Activated CD8-positive, alpha-beta T cell treated with anti-CD3 and anti-CD28 coated beads for 36 hours (primary cell): ENCODE measurements at regions not wholly inside any gene's neighbourhood (a gene's known extent, or its start where the extent isn't known, plus 50 kb on each side); places are given as distances from the start of the nearest gene placed in this dataset.

Experiments
- ATAC-seq: fragments of 200-7000 bp; cut with Tn5 transposase; one replicate; pipeline ENCODE4 v1.10.0; 2021; ENCODE audit warnings: mild to moderate bottlenecking, moderate library complexity
- CTCF ChIA-PET: fragments of 350-600 bp; sonication (Branson Sonifier 250); formaldehyde crosslinking; loops from one replicate; lab custom pipeline; 2021; ENCODE audit warnings: antibody characterized with exemption; lab: Charles Lee
- POLR2A ChIA-PET: fragments of 350-600 bp; sonication (Branson Sonifier 250); formaldehyde crosslinking; loops from one replicate; lab custom pipeline; 2021; ENCODE audit warnings: antibody characterized with exemption; lab: Charles Lee
- DNase-seq: peaks from one replicate; pipeline ENCODE4 v3.0.0-alpha.2; 2020
- H3K27ac Mint-ChIP-seq: one replicate; pipeline ENCODE4 v1.8.0; 2021; ENCODE audit warnings: mild to moderate bottlenecking, mixed read lengths
- H3K27me3 Mint-ChIP-seq: one replicate; pipeline ENCODE4 v1.8.0; 2021; ENCODE audit warnings: mixed read lengths
- H3K36me3 Mint-ChIP-seq: one replicate; pipeline ENCODE4 v1.8.0; 2021; ENCODE audit warnings: low read depth, mixed read lengths
- H3K4me1 Mint-ChIP-seq: one replicate; pipeline ENCODE4 v1.8.0; 2021; ENCODE audit warnings: low read depth, mixed read lengths
- H3K4me3 Mint-ChIP-seq: one replicate; pipeline ENCODE4 v1.8.0; 2021; ENCODE audit warnings: mild to moderate bottlenecking, moderate library complexity, mixed read lengths
- H3K9me3 Mint-ChIP-seq: one replicate; pipeline ENCODE4 v1.8.0; 2021; ENCODE audit warnings: mixed read lengths
- CTCF ChIP-seq: fragments of 200-600 bp; IDR thresholded peaks from one replicate; pipeline ENCODE4 v1.8.0; 2022; ENCODE audit warnings: antibody characterized with exemption, mild to moderate bottlenecking
- intact Hi-C: fragments of 100-400 bp; cut with micrococcal nuclease; formaldehyde crosslinking; loops from one replicate; pipeline ENCODE4 v1.10.0; 2022

- CTCF ChIA-PET = no interaction called here
- no peaks in the 10 kb centered on the region for H3K27me3 Mint-ChIP-seq
- POLR2A ChIA-PET = no interaction called here
- DNase-seq (no peak), ATAC-seq (no peak)
- H3K9me3 Mint-ChIP-seq = peaks cover 5% of the 10 kb centered on the region
- intact Hi-C loops = no loop called here
- no peaks in the 10 kb centered on the region for H3K36me3 Mint-ChIP-seq
- no peaks in the 10 kb centered on the region for H3K4me1 Mint-ChIP-seq
- no peak overlapping the region for H3K4me3 Mint-ChIP-seq
- TF ChIP-seq CTCF = no peak
- H3K27ac Mint-ChIP-seq = no peak overlapping the region
Measured at GRCh38 chr14:42027271-42027670, 420.6 kb downstream of the LRFN5 start.

DNA sequence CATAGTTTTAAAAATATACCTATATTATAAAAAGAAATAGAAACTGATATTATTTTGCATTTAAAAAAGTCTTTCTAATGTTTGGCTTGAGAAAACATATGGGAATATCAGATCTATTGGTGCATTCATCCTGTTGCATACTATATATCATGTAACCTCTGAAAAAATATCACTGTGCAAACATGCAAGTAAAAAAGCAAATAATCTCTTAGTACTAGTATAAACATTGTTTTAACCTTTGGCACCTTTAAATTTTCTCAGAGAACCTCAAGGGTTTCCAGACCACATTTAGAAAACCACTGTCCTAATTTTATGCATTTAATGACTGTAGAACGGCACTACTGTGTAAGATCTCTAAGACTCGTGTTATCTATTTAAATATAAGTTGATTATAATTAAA, 416.8 kb downstream of the LRFN5 start:
- H3K4me1 Mint-ChIP-seq = no peaks in the 10 kb centered on the region
- no peaks in the 10 kb centered on the region for H3K27me3 Mint-ChIP-seq
- no peaks in the 10 kb centered on the region for H3K36me3 Mint-ChIP-seq
- no peak for DNase-seq
- CTCF ChIA-PET = no interaction called here
- intact Hi-C loops = no loop called here
- no peak for ATAC-seq
- TF ChIP-seq CTCF = no peak
- no peak overlapping the region for H3K4me3 Mint-ChIP-seq
- POLR2A ChIA-PET = no interaction called here
- no peak overlapping the region for H3K27ac Mint-ChIP-seq
- peaks cover 5% of the 10 kb centered on the region for H3K9me3 Mint-ChIP-seq

GRCh38 chr14:42014301-42014700, 407.6 kb downstream of the LRFN5 start:
- Mint-ChIP-seq H3K9me3 (peaks cover 13% of the 10 kb centered on the region), H3K36me3 (no peaks in the 10 kb centered on the region), H3K27ac (no peak overlapping the region), H3K4me3 (no peak overlapping the region), H3K27me3 (no peaks in the 10 kb centered on the region), H3K4me1 (no peaks in the 10 kb centered on the region)
- ChIA-PET POLR2A (no interaction called here), CTCF (no interaction called here)
- ATAC-seq = no peak
- intact Hi-C loops = no loop called here
- no peak for TF ChIP-seq CTCF
- DNase-seq = no peak

- no peak overlapping the region for H3K4me3 Mint-ChIP-seq
- TF ChIP-seq CTCF = no peak
- no peak overlapping the region for H3K27ac Mint-ChIP-seq
- peaks cover 13% of the 10 kb centered on the region for H3K9me3 Mint-ChIP-seq
- intact Hi-C loops = no loop called here
- ChIA-PET POLR2A (no interaction called here), CTCF (no interaction called here)
- ATAC-seq (no peak), DNase-seq (no peak)
- H3K4me1 Mint-ChIP-seq = no peaks in the 10 kb centered on the region
- no peaks in the 10 kb centered on the region for H3K27me3 Mint-ChIP-seq
- H3K36me3 Mint-ChIP-seq = no peaks in the 10 kb centered on the region
Measured at GRCh38 chr14:42013559-42013958, 406.9 kb downstream of the LRFN5 start.

- no peaks in the 10 kb centered on the region for H3K36me3 Mint-ChIP-seq
- TF ChIP-seq CTCF = no peak
- DNase-seq = no peak
- POLR2A ChIA-PET = no interaction called here
- intact Hi-C loops = no loop called here
- H3K9me3 Mint-ChIP-seq = peaks cover 13% of the 10 kb centered on the region
- ATAC-seq = no peak
- H3K4me3 Mint-ChIP-seq = no peak overlapping the region
- H3K4me1 Mint-ChIP-seq = no peaks in the 10 kb centered on the region
- H3K27ac Mint-ChIP-seq = no peak overlapping the region
- no peaks in the 10 kb centered on the region for H3K27me3 Mint-ChIP-seq
- CTCF ChIA-PET = no interaction called here
Measured at GRCh38 chr14:42013153-42013552, 406.5 kb downstream of the LRFN5 start.
